GM21723 (cell line): ENCODE measurements at regions not wholly inside any gene's neighbourhood (a gene's known extent, or its start where the extent isn't known, plus 50 kb on each side); places are given as distances from the start of the nearest gene placed in this dataset.
"Not testable (repeated sequence)": the region's sequence is repeated elsewhere in the genome, so short reads cannot be mapped to it uniquely, and the experiment has no call there.

ENCODE experiments used
- ATAC-seq: cut with Tn5 transposase; IDR thresholded peaks from one replicate; pipeline ENCODE4 v1.9.1; 2021; ENCODE audit warnings: mild to moderate bottlenecking, moderate library complexity; ENCODE audit not compliant: unreplicated experiment

GRCh38 chr13:33644581-33645543, 173.1 kb upstream of the RFC3 start:
- ATAC-seq = no peak

DNA sequence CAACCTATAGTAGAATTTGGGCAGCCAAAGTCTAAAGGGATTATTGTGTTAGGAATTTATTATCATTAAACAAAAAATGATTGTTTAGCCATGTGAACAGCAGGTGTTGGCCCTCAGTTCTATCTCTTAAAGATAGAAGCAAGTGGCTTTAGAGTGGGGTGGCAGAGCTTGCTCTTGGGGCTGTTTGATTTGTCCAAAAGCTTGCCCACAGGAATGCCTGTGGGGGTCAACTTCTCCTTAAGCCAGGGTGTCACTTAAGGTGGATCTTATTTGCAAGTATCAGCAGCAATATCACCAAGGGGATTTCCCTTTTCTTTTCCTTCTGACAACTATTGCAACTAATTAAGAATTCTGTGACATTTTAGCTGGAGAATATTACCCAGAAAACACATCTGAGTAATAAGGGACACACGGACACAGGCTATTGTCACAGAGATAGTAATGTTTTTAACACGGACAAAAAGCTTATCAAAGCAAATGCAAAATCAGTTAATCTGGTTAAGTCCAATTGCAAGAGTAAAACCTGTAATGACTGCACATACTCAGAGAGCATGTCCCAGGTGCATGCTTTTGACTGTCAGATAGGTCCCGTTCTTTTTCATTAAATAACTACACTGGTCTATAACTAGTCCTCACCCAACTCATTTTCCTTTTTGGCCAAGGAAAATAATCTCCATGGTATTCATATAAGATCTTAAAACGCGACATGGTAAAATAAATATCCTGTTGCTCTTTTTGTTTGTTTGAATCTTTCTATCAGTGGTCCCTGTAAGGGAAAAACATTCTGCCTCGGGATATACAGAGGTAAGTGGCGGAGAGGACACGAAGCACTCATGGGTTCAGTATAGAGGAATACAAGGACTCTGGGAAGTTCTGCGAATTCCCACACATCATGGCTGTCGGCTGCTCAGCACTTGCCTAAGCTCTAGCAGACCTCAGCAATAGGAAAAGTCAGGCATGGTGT, 172.1 kb upstream of the RFC3 start:
- no peak for ATAC-seq

DNA sequence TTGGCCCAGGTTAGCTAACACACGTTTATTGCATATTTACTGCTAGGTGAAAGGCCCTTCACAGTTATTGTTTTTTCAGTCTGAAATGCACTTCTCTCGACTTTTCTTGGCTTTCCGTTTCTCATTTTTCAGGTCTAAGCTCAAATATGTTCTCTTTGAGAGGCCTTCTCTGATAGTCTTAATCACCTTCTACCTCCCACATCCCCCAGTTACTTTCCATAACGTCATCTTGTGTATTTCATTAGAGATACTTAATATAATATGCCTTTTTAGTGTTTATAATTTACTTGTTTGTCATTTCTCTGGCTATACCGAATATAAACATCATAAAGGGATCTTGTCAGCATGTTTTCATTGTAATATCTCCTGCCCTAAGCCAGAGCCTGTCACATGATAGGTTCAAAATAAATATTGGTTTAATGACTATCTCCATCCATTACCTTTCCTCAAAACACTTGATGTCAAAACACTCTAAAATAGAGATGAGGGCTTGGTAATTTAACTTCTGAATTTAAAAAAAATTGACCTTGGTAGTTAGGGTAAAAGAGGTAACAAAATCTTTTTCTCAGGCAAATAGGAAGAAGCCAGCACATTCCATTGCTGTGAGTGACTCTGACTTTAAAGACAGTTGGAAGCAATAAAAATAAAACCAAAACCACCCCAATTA, 168.6 kb upstream of the RFC3 start:
- ATAC-seq = no peak

DNA sequence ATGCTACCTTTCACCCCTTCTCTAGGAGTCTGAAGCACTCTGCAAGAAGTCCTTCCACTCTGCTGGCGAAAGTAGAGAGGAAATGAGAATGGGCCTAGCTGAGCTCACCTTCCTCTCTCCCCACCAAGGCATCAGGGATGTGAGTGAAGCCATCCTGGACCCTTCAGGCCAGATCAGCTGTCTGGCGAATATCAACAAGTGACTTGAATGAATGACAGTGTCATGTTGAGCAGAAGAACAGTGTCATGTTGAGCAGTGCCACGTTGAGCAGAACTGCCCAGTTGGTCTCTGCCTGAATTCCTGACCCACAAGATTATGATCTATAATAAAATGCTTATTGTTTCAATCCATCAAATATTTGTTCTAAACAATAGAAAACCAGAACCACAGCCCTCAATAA, 166.2 kb upstream of the RFC3 start:
- no peak for ATAC-seq

DNA sequence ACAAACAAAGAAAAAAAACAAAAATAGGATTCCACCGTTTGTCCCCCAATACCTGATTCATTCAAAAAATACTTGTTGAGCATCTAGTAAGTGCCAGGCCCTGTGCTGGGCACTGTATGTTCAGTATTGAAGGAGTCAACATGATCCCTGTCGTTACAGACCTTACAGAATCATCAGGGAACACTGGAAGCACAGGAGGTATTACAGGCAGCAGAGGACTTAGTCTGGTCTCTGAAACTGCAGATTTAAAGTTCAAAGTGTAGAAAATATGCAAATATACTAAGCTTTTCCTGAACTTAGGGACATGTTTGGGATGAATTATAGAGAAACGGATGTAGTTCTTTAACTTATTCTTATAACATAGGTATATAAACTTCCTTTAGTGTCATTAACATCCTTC, 160.7 kb upstream of the RFC3 start:
- ATAC-seq = no peak

DNA sequence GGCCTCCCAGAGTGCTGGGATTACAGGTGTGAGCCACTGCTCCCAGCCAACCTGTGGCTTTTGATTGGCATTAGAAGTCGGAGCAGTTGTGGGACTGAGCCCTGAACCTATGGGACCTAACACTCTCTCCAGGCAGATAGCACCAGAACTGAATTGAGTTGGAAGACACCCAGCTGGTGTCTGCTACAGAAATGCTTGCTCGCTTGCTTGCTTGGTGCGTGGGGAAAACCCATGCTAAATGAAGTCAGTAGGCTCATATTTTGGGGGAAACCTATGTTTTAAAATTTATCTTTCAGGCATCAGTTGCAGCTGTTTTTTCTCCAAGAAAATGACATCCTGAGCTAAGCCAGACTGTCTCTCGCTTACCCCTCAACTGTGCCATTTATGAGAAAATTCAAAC, 158.5 kb upstream of the RFC3 start:
- ATAC-seq = no peak

GRCh38 chr13:33659894-33660293, 158.1 kb upstream of the RFC3 start:
- ATAC-seq = no peak

GRCh38 chr13:33662392-33662791, 155.6 kb upstream of the RFC3 start:
- ATAC-seq = no peak

GRCh38 chr13:33665626-33666175, 152.2 kb upstream of the RFC3 start:
- no peak for ATAC-seq

DNA sequence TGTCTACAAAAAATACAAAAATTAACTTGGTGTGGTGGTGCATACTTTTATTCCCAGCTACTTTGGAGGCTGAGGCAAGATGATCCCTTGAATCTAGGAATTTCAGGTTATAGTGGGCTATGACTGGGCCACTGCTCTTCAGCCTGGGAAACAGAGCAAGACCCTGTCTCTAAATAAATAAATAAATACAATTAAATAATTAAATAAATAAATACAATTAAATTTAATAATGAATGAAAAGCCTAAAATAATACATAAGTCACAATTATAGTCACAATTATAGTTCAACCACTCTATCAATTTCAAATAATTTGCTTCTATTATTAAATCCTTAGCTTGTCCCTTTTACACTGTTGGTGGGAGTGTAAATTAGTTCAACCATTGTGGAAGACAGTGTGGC, 146.4 kb upstream of the RFC3 start:
- ATAC-seq = no peak

DNA sequence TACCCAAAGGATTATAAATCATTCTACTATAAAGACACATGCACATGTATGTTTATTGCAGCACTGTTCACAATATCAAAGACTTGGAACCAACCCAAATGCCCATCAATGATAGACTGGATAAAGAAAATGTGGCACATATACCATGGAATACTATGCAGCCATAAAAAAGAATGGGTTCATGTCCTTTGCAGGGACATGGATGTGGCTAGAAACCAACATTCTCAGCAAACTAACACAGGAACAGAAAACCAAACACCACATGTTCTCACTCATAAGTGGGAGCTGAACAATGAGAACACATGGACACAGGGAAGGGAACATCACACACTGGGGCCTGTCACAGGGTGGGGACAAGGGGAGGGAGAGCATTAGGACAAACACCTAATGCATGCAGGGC, 145.9 kb upstream of the RFC3 start:
- not testable (repeated sequence) for ATAC-seq

- no peak for ATAC-seq
These were observed 141.6 kb upstream of the RFC3 start for GRCh38 chr13:33676045-33676989.

DNA sequence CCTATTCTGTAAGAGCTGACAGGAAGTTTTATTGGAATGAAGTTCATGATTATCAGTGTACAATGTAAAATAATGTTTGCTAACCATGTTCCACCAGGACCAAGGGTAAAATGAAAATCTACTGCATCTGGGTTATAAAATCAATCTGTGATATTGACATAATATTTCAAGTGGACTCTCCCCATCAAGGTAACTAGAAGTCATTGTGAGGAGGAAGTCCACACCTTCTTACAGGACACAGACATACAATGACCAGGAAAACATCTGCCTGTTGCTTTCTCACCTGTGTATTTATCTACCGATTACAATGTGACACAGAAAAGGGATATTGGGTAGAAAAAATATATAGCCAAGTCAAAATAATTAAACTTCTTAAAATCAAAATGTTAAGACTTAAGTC, 140.7 kb upstream of the RFC3 start:
- no peak for ATAC-seq

DNA sequence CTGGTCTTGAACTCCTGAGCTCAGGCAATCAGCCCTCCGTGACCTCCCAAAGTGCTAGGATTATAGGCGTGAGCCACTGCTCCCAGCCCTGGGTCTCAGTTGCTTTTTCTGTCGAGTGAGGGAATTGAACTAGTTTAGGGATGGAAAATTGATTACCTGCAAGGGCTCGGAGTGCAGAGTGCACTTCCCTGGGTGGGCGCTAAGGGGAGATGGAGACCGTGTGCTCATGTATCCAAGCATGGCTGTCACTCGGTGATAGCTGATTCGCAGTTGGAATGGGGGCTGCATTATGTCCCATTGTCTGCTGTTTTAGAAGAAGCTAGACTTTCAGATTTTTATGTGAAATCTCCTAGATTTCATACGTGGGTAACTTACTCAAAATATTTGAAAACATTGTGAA, 139.9 kb upstream of the RFC3 start:
- ATAC-seq = no peak

- peak; percentile 95 for ATAC-seq
These were observed 138.9 kb upstream of the RFC3 start for GRCh38 chr13:33678906-33679657.

- ATAC-seq = no peak
These were observed 138.3 kb upstream of the RFC3 start for GRCh38 chr13:33679658-33680012.

GRCh38 chr13:33682020-33682564, 135.9 kb upstream of the RFC3 start:
- ATAC-seq = no peak

GRCh38 chr13:33682646-33683045, 135.3 kb upstream of the RFC3 start:
- ATAC-seq = not testable (repeated sequence)

DNA sequence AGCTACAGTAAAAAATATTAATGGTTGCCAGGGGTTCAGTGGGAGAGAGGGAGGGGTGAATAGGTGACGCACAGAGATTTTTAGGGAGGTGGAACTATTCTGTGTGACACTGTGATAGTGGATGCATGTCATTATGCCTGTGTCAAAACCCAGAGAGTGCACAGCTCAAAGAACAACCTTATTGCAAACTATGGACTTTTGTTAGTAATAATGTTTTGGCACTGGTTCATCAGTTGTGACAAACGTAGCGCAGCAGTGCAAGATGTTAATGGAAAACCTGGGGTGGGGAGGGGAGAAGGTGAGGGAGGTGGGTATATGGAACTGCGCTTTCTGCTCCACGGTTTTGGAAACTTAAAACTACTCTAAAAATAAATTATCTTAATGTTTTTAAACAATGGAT, 134.6 kb upstream of the RFC3 start:
- ATAC-seq = no peak
